Stimulated activated CD8-positive, alpha-beta memory T cell treated with anti-CD3 and anti-CD28 coated beads, Interleukin-15, amount 100 ng/mL, for 24 hours (primary cell): ENCODE measurements at regions not wholly inside any gene's neighbourhood (a gene's known extent, or its start where the extent isn't known, plus 50 kb on each side); places are given as distances from the start of the nearest gene placed in this dataset.

Source experiments
- DNase-seq: peaks from one replicate; pipeline ENCODE4 v3.0.0-alpha.2; 2020; ENCODE audit warnings: low read depth

DNA sequence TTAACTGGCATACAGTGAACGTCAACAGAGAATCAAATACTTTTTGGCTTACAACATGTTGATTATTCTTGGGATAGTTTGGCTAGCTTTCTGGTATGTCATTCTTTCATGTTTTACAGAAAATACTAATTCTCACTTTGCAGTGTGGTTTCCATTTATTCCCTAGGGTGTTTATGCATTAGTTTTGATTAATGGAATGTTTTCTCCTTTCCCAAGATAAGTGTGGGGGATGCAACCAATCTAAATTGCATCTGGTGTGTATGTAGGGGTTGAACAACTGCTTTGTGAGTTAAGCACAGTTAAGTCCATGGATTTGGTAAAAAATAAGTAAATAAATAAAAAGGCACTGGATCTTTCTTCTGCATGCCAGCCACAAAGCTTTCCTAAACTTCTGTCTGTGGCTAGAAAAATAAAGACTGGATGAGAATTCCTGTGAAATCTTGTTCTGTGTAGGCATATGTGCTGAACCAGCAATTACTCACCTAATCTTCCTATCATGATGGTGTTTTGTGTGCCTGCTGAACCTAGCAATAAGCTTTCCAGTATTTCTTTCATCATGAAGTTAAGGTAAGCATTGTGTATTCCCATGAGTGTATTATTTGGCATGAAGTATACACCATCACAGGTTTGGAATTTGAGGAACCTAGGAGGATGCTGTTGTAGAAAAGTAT is 50.6 kb upstream of the TENM3 start:
- DNase-seq = no peak

GRCh38 chr4:182193311-182193710 is 49.9 kb upstream of the TENM3 start:
- DNase-seq = no peak
